Body of pancreas (tissue), 4 donors: ENCODE measurements at regions not wholly inside any gene's neighbourhood (a gene's known extent, or its start where the extent isn't known, plus 50 kb on each side); places are given as distances from the start of the nearest gene placed in this dataset.

ENCODE experiments used
- CTCF ChIP-seq, 7 experiments: fragments of 450-650 bp in 4 of 7; fragments of 200-600 bp in 3 of 7; sonication (generic) in 3 of 7; IDR thresholded peaks; one replicate each; pipeline ENCODE4 v1.5.1; 2016 to 2019; ENCODE audit warnings: antibody characterized with exemption in 7 of 7
- POLR2A ChIP-seq, 3 donors: fragments of 450-650 bp; IDR thresholded peaks; one replicate each; pipeline ENCODE4 v1.6.1; 2016; ENCODE audit warnings: antibody characterized with exemption in 3 of 3, mild to moderate bottlenecking in 2 of 3

DNA sequence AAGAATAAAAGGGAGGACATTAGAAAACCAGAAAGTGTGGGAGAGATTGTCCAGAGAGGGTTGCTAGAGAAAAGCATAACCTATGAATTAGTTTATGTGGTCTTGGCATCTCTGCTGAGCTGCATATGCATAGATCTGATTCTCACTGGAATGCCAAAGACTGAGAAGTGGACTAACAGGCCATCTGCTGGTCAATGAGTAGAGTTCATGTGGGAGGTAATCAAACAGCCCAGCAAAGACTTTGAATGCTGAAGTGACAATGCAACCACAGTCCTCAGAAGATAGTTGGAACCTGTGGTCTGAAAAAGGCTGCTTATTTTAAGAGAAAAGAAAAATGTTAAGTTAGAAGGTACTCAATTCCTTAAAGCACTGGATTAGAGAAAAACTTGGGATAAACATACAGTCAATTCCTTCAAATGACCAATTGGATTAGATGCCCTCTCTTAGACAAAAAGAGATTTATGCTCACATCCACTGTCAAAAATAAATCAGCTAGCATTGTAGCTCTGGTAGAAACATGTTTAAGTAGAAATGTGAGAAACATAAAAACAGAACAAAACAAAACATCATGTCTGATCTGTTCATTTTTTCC lies 382.8 kb downstream of the AMY1C start:
- TF ChIP-seq CTCF (IDR thresholded peaks at IDR 0.05) (peak in 5 of 7 experiments; percentile 28 to 56 (median 49)), POLR2A (IDR thresholded peaks at IDR 0.05) (no peak)
